ENCODE measurements at regions not wholly inside any gene's neighbourhood (a gene's known extent, or its start where the extent isn't known, plus 50 kb on each side); places are given as distances from the start of the nearest gene placed in this dataset.

GRCh38 chr20:54272901-54273488 is 65.1 kb downstream of the PFDN4 start:
- in situ Hi-C loops (cut with HindIII; ENCODE audit: low sequenced_read_pairs): no loop called here
- DNase-seq (ENCODE audit: low spot score): no peak

GRCh38 chr20:54275359-54276111 is 67.6 kb downstream of the PFDN4 start:
- in situ Hi-C loops (cut with HindIII; ENCODE audit: low sequenced_read_pairs): no loop called here

GRCh38 chr20:54276577-54277169 is 68.8 kb downstream of the PFDN4 start:
- in situ Hi-C loops (cut with HindIII; ENCODE audit: low sequenced_read_pairs): no loop called here
- no peak for DNase-seq (ENCODE audit: low spot score)

More at GRCh38 chr20:54275359-54276111, 67.6 kb downstream of the PFDN4 start:
- DNase-seq (ENCODE audit: low spot score): no peak

GRCh38 chr20:54278262-54278661 is 70.4 kb downstream of the PFDN4 start:
- DNase-seq (ENCODE audit: low spot score): no peak
- in situ Hi-C loops (cut with HindIII; ENCODE audit: low sequenced_read_pairs): no loop called here

- in situ Hi-C loops (cut with HindIII; ENCODE audit: low sequenced_read_pairs): no loop called here
Observed at GRCh38 chr20:54282625-54283024, 74.7 kb downstream of the PFDN4 start.

GRCh38 chr20:54283253-54283652 is 75.4 kb downstream of the PFDN4 start:
- in situ Hi-C loops (cut with HindIII; ENCODE audit: low sequenced_read_pairs): no loop called here

More at GRCh38 chr20:54282625-54283024, 74.7 kb downstream of the PFDN4 start:
- DNase-seq (ENCODE audit: low spot score): no peak

GRCh38 chr20:54284928-54285704 is 77.2 kb downstream of the PFDN4 start:
- in situ Hi-C loops (cut with HindIII; ENCODE audit: low sequenced_read_pairs): no loop called here
- DNase-seq (ENCODE audit: low spot score): no peak

More at GRCh38 chr20:54283253-54283652, 75.4 kb downstream of the PFDN4 start:
- DNase-seq (ENCODE audit: low spot score): no peak

- in situ Hi-C loops (cut with HindIII; ENCODE audit: low sequenced_read_pairs): no loop called here
Observed at GRCh38 chr20:54290636-54291035, 82.7 kb downstream of the PFDN4 start.

GRCh38 chr20:54291339-54292010 is 83.6 kb downstream of the PFDN4 start:
- in situ Hi-C loops (cut with HindIII; ENCODE audit: low sequenced_read_pairs): no loop called here
- DNase-seq (ENCODE audit: low spot score): no peak

More at GRCh38 chr20:54290636-54291035, 82.7 kb downstream of the PFDN4 start:
- DNase-seq (ENCODE audit: low spot score): no peak

GRCh38 chr20:54292185-54292584 is 84.3 kb downstream of the PFDN4 start:
- no peak for DNase-seq (ENCODE audit: low spot score)
- in situ Hi-C loops (cut with HindIII; ENCODE audit: low sequenced_read_pairs): no loop called here

GRCh38 chr20:54293526-54293925 is 85.6 kb downstream of the PFDN4 start:
- in situ Hi-C loops (cut with HindIII; ENCODE audit: low sequenced_read_pairs): no loop called here
- peak; percentile 6 for DNase-seq (ENCODE audit: low spot score)

GRCh38 chr20:54294094-54294493 is 86.2 kb downstream of the PFDN4 start:
- DNase-seq (ENCODE audit: low spot score): no peak
- in situ Hi-C loops (cut with HindIII; ENCODE audit: low sequenced_read_pairs): no loop called here

- in situ Hi-C loops (cut with HindIII; ENCODE audit: low sequenced_read_pairs): no loop called here
- DNase-seq (ENCODE audit: low spot score): no peak
Observed at GRCh38 chr20:54295686-54296085, 87.8 kb downstream of the PFDN4 start.

GRCh38 chr20:54305421-54305820 is 97.5 kb downstream of the PFDN4 start:
- DNase-seq (ENCODE audit: low spot score): no peak
- in situ Hi-C loops (cut with HindIII; ENCODE audit: low sequenced_read_pairs): no loop called here

GRCh38 chr20:54306985-54307710 is 99.3 kb downstream of the PFDN4 start:
- in situ Hi-C loops (cut with HindIII; ENCODE audit: low sequenced_read_pairs): no loop called here
- DNase-seq (ENCODE audit: low spot score): no peak

- in situ Hi-C loops (cut with HindIII; ENCODE audit: low sequenced_read_pairs): no loop called here
- DNase-seq (ENCODE audit: low spot score): no peak
Observed at GRCh38 chr20:54308804-54309203, 100.9 kb downstream of the PFDN4 start.

- no peak for DNase-seq (ENCODE audit: low spot score)
- in situ Hi-C loops (cut with HindIII; ENCODE audit: low sequenced_read_pairs): no loop called here
Observed at GRCh38 chr20:54318892-54319291, 111.0 kb downstream of the PFDN4 start.

GRCh38 chr20:54320148-54320607 is 112.3 kb downstream of the PFDN4 start:
- in situ Hi-C loops (cut with HindIII; ENCODE audit: low sequenced_read_pairs): no loop called here
- no peak for DNase-seq (ENCODE audit: low spot score)

All from G401 (cell line).